ENCODE measurements at regions not wholly inside any gene's neighbourhood (a gene's known extent, or its start where the extent isn't known, plus 50 kb on each side); places are given as distances from the start of the nearest gene placed in this dataset.
A peak's percentile ranks its signal among the peaks of the same experiment; 100 is the strongest.

- Mint-ChIP-seq H3K9me3 (peaks cover 7 to 9% of the 10 kb centered on the region in 2 donors), H3K36me3 (peaks cover 4 to 5% of the 10 kb centered on the region in 2 donors), H3K4me3 (no peak overlapping the region), H3K4me1 (no peaks in the 10 kb centered on the region), H3K27ac (no peak overlapping the region), H3K27me3 (peaks cover 9 to 14% of the 10 kb centered on the region in 2 donors)
- ATAC-seq (replicated peaks) (no peak), DNase-seq (no peak)
Measured at GRCh38 chr5:10849278-10849677, 88.2 kb upstream of the DAP start.

- Mint-ChIP-seq H3K27me3 (peaks cover 14 to 18% of the 10 kb centered on the region in 2 donors), H3K4me3 (no peak overlapping the region), H3K27ac (no peak overlapping the region), H3K4me1 (no peaks in the 10 kb centered on the region), H3K9me3 (peaks cover 9 to 10% of the 10 kb centered on the region in 2 donors), H3K36me3 (peaks cover 4 to 5% of the 10 kb centered on the region in 2 donors)
- DNase-seq (no peak), ATAC-seq (replicated peaks) (no peak)
Measured at GRCh38 chr5:10844016-10844415, 83.0 kb upstream of the DAP start.

- Mint-ChIP-seq H3K36me3 (peaks cover 4 to 5% of the 10 kb centered on the region in 2 donors), H3K4me1 (no peaks in the 10 kb centered on the region), H3K27ac (no peak overlapping the region), H3K4me3 (no peak overlapping the region), H3K27me3 (peaks cover 18 to 25% of the 10 kb centered on the region in 2 donors), H3K9me3 (peaks cover 5 to 6% of the 10 kb centered on the region in 2 donors)
- ATAC-seq (replicated peaks) = no peak
- DNase-seq = no peak
Measured at GRCh38 chr5:10842823-10843222, 81.8 kb upstream of the DAP start.

GRCh38 chr5:10839916-10840599 is 79.0 kb upstream of the DAP start:
- no peak for DNase-seq
- peaks cover 5 to 6% of the 10 kb centered on the region in 2 donors for H3K9me3 Mint-ChIP-seq
- no peak overlapping the region for H3K4me3 Mint-ChIP-seq
- H3K36me3 Mint-ChIP-seq = peaks cover 4 to 5% of the 10 kb centered on the region in 2 donors
- H3K27me3 Mint-ChIP-seq = peaks cover 17 to 22% of the 10 kb centered on the region in 2 donors
- no peak overlapping the region for H3K27ac Mint-ChIP-seq
- no peak for ATAC-seq (replicated peaks)
- no peaks in the 10 kb centered on the region for H3K4me1 Mint-ChIP-seq

- DNase-seq = no peak
- ATAC-seq (replicated peaks) = no peak
- Mint-ChIP-seq H3K4me3 (no peak overlapping the region), H3K4me1 (no peaks in the 10 kb centered on the region), H3K9me3 (peaks cover 0 to 3% of the 10 kb centered on the region in 2 donors), H3K27ac (no peak overlapping the region), H3K36me3 (no peaks in the 10 kb centered on the region), H3K27me3 (peaks cover 9 to 18% of the 10 kb centered on the region in 2 donors)
Measured at GRCh38 chr5:10839118-10839517, 78.1 kb upstream of the DAP start.

GRCh38 chr5:10838038-10838437 is 77.0 kb upstream of the DAP start:
- ATAC-seq (replicated peaks) (peak in 1 of 2 donors; percentile 39), DNase-seq (no peak)
- no peak overlapping the region for H3K4me3 Mint-ChIP-seq
- H3K9me3 Mint-ChIP-seq = peaks cover 0 to under 1% of the 10 kb centered on the region in 2 donors
- H3K36me3 Mint-ChIP-seq = no peaks in the 10 kb centered on the region
- H3K4me1 Mint-ChIP-seq = no peaks in the 10 kb centered on the region
- H3K27me3 Mint-ChIP-seq = peaks cover 6 to 23% of the 10 kb centered on the region in 2 donors
- no peak overlapping the region for H3K27ac Mint-ChIP-seq

GRCh38 chr5:10836986-10837385 is 76.0 kb upstream of the DAP start:
- no peak for ATAC-seq (replicated peaks)
- Mint-ChIP-seq H3K9me3 (no peaks in the 10 kb centered on the region), H3K36me3 (no peaks in the 10 kb centered on the region), H3K27me3 (peaks cover 8 to 23% of the 10 kb centered on the region in 2 donors), H3K27ac (no peak overlapping the region), H3K4me3 (no peak overlapping the region), H3K4me1 (no peaks in the 10 kb centered on the region)
- no peak for DNase-seq

GRCh38 chr5:10834695-10835094 is 73.7 kb upstream of the DAP start:
- peaks cover 8 to 22% of the 10 kb centered on the region in 2 donors for H3K27me3 Mint-ChIP-seq
- no peak overlapping the region for H3K4me3 Mint-ChIP-seq
- no peaks in the 10 kb centered on the region for H3K9me3 Mint-ChIP-seq
- no peak overlapping the region for H3K27ac Mint-ChIP-seq
- DNase-seq (no peak), ATAC-seq (replicated peaks) (no peak)
- H3K4me1 Mint-ChIP-seq = no peaks in the 10 kb centered on the region
- H3K36me3 Mint-ChIP-seq = no peaks in the 10 kb centered on the region

- Mint-ChIP-seq H3K4me1 (no peaks in the 10 kb centered on the region), H3K4me3 (no peak overlapping the region), H3K27me3 (peaks cover 3 to 9% of the 10 kb centered on the region in 2 donors), H3K9me3 (no peaks in the 10 kb centered on the region), H3K27ac (no peak overlapping the region), H3K36me3 (no peaks in the 10 kb centered on the region)
- no peak for ATAC-seq (replicated peaks)
- no peak for DNase-seq
Measured at GRCh38 chr5:10832987-10833386, 72.0 kb upstream of the DAP start.

GRCh38 chr5:10832421-10832820 is 71.4 kb upstream of the DAP start:
- peaks cover 3 to 9% of the 10 kb centered on the region in 2 donors for H3K27me3 Mint-ChIP-seq

GRCh38 chr5:10831419-10831818 is 70.4 kb upstream of the DAP start:
- Mint-ChIP-seq H3K36me3 (no peaks in the 10 kb centered on the region), H3K27me3 (peaks cover 3 to 9% of the 10 kb centered on the region in 2 donors), H3K4me1 (no peaks in the 10 kb centered on the region), H3K9me3 (no peaks in the 10 kb centered on the region), H3K27ac (no peak overlapping the region), H3K4me3 (no peak overlapping the region)
- ATAC-seq (replicated peaks) (no peak), DNase-seq (no peak)

More at GRCh38 chr5:10832421-10832820, 71.4 kb upstream of the DAP start:
- H3K4me3 Mint-ChIP-seq = no peak overlapping the region
- H3K27ac Mint-ChIP-seq = no peak overlapping the region
- H3K4me1 Mint-ChIP-seq = no peaks in the 10 kb centered on the region
- no peak for ATAC-seq (replicated peaks)
- H3K9me3 Mint-ChIP-seq = no peaks in the 10 kb centered on the region
- DNase-seq = no peak
- no peaks in the 10 kb centered on the region for H3K36me3 Mint-ChIP-seq

GRCh38 chr5:10828241-10828640 is 67.2 kb upstream of the DAP start:
- ATAC-seq (replicated peaks) (no peak), DNase-seq (no peak)
- Mint-ChIP-seq H3K9me3 (no peaks in the 10 kb centered on the region), H3K4me3 (no peak overlapping the region), H3K36me3 (no peaks in the 10 kb centered on the region), H3K27ac (no peak overlapping the region), H3K27me3 (peaks cover 7 to 8% of the 10 kb centered on the region in 2 donors), H3K4me1 (peaks cover 0 to 5% of the 10 kb centered on the region in 2 donors)

- peaks cover 0 to 5% of the 10 kb centered on the region in 2 donors for H3K4me1 Mint-ChIP-seq
- H3K36me3 Mint-ChIP-seq = no peaks in the 10 kb centered on the region
- H3K9me3 Mint-ChIP-seq = no peaks in the 10 kb centered on the region
- no peak overlapping the region for H3K4me3 Mint-ChIP-seq
- H3K27me3 Mint-ChIP-seq = peaks cover 13% of the 10 kb centered on the region in 2 donors
- no peak for ATAC-seq (replicated peaks)
- DNase-seq = no peak
- no peak overlapping the region for H3K27ac Mint-ChIP-seq
Measured at GRCh38 chr5:10827571-10827970, 66.5 kb upstream of the DAP start.

- Mint-ChIP-seq H3K4me3 (no peak overlapping the region), H3K9me3 (no peaks in the 10 kb centered on the region), H3K36me3 (no peaks in the 10 kb centered on the region), H3K27ac (no peak overlapping the region), H3K4me1 (peaks cover 0 to 5% of the 10 kb centered on the region in 2 donors), H3K27me3 (peaks cover 14 to 19% of the 10 kb centered on the region in 2 donors)
- DNase-seq (no peak), ATAC-seq (replicated peaks) (no peak)
Measured at GRCh38 chr5:10826971-10827370, 65.9 kb upstream of the DAP start.

GRCh38 chr5:10825897-10826644 is 65.0 kb upstream of the DAP start:
- H3K4me3 Mint-ChIP-seq = no peak overlapping the region
- DNase-seq (no peak), ATAC-seq (replicated peaks) (no peak)
- peaks cover 0 to 5% of the 10 kb centered on the region in 2 donors for H3K4me1 Mint-ChIP-seq
- H3K36me3 Mint-ChIP-seq = no peaks in the 10 kb centered on the region
- no peak overlapping the region for H3K27ac Mint-ChIP-seq
- H3K27me3 Mint-ChIP-seq = peaks cover 17 to 20% of the 10 kb centered on the region in 2 donors
- no peaks in the 10 kb centered on the region for H3K9me3 Mint-ChIP-seq

All from stimulated activated naive B cell treated with anti-CD40 and anti-IgM and Interleukin-4, amounts not matched to agents 10 μg/mL and 1 μg/mL and 100 μg/mL, for 72 hours (primary cell).